HL-60 (cell line): ENCODE measurements at regions not wholly inside any gene's neighbourhood (a gene's known extent, or its start where the extent isn't known, plus 50 kb on each side); places are given as distances from the start of the nearest gene placed in this dataset.

Experiments
- DNase-seq, 2 experiments: peaks; one replicate each; pipeline ENCODE4 v3.0.0-alpha.2; 2010 to 2020; ENCODE audit warnings: low read depth in 1 of 2, low spot score in 1 of 2
- H3K27ac ChIP-seq: fragments of 250-450 bp; sonication (Bioruptor Pico); replicated peaks from 2 replicates; pipeline ENCODE4 v1.5.1; 2020; ENCODE audit warnings: mild to moderate bottlenecking, moderate library complexity
- H3K27me3 ChIP-seq: fragments of 250-450 bp; sonication (Bioruptor Pico); 2 replicates; pipeline ENCODE4 v1.5.1; 2021; ENCODE audit warnings: mild to moderate bottlenecking, moderate library complexity; ENCODE audit not compliant: insufficient read depth, poor library complexity, severe bottlenecking
- H3K4me3 ChIP-seq: replicated peaks from 2 replicates; pipeline ENCODE4 v1.5.1; 2011; ENCODE audit warnings: mild to moderate bottlenecking, control low read depth, low read length; ENCODE audit not compliant: insufficient read depth
- CTCF ChIP-seq: IDR thresholded peaks from one replicate; pipeline ENCODE4 v1.5.1; 2011; ENCODE audit warnings: low read length, control low read depth, inconsistent platforms; ENCODE audit not compliant: insufficient read depth
- GABPA ChIP-seq: IDR thresholded peaks from 2 replicates; pipeline ENCODE4 v1.6.1; 2012; ENCODE audit warnings: low read depth
- POLR2AphosphoS5 ChIP-seq: IDR thresholded peaks from 2 replicates; pipeline ENCODE4 v1.6.1; 2012; ENCODE audit warnings: low read depth
- REST ChIP-seq: IDR thresholded peaks from 2 replicates; pipeline ENCODE4 v1.6.1; 2012; ENCODE audit warnings: low read depth; ENCODE audit not compliant: insufficient replicate concordance
- SPI1 ChIP-seq: IDR thresholded peaks from 2 replicates; pipeline ENCODE4 v1.6.1; 2012; ENCODE audit warnings: low read depth, mild to moderate bottlenecking, borderline replicate concordance

- no peak for DNase-seq
- no peak overlapping the region for H3K27ac ChIP-seq
- no peaks in the 10 kb centered on the region for H3K27me3 ChIP-seq
- no peak overlapping the region for H3K4me3 ChIP-seq
- TF ChIP-seq SPI1 (no peak), POLR2AphosphoS5 (no peak), CTCF (no peak), REST (no peak), GABPA (no peak)
Measured at GRCh38 chr1:78726686-78727085, 77.1 kb downstream of the IFI44 start.

GRCh38 chr1:78728359-78728758 lies 78.7 kb downstream of the IFI44 start:
- DNase-seq: no peak
- Histone ChIP-seq H3K4me3 (no peak overlapping the region), H3K27me3 (no peaks in the 10 kb centered on the region), H3K27ac (no peak overlapping the region)
- TF ChIP-seq POLR2AphosphoS5 (no peak), CTCF (no peak)

- DNase-seq: no peak
- no peak overlapping the region for H3K27ac ChIP-seq
- TF ChIP-seq CTCF (no peak), GABPA (no peak), REST (no peak), SPI1 (no peak), POLR2AphosphoS5 (no peak)
- no peak overlapping the region for H3K4me3 ChIP-seq
- no peaks in the 10 kb centered on the region for H3K27me3 ChIP-seq
Measured at GRCh38 chr1:78730054-78730453, 80.4 kb downstream of the IFI44 start.

DNA sequence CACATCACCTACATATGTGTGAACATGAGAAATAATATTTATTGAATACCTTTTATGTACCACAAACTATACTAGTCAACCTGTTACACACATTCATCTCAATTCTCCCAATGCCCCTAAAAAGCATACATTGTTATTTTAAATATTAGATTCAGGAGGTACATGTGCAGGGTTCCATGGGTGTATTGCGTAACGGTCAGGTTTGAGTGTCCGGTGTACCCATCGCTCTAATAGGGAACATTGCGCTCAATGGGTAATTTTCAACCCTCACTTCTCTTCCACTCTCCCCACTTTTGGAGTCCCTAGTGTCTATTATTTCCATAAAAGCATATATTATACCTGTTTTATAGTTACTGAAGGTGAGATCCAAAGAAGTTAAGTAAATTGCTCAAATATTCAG lies 82.0 kb downstream of the IFI44 start:
- Histone ChIP-seq H3K4me3 (no peak overlapping the region), H3K27me3 (no peaks in the 10 kb centered on the region), H3K27ac (no peak overlapping the region)
- no peak for TF ChIP-seq SPI1
- DNase-seq: no peak
